ENCODE measurements at regions not wholly inside any gene's neighbourhood (a gene's known extent, or its start where the extent isn't known, plus 50 kb on each side); places are given as distances from the start of the nearest gene placed in this dataset.

DNA sequence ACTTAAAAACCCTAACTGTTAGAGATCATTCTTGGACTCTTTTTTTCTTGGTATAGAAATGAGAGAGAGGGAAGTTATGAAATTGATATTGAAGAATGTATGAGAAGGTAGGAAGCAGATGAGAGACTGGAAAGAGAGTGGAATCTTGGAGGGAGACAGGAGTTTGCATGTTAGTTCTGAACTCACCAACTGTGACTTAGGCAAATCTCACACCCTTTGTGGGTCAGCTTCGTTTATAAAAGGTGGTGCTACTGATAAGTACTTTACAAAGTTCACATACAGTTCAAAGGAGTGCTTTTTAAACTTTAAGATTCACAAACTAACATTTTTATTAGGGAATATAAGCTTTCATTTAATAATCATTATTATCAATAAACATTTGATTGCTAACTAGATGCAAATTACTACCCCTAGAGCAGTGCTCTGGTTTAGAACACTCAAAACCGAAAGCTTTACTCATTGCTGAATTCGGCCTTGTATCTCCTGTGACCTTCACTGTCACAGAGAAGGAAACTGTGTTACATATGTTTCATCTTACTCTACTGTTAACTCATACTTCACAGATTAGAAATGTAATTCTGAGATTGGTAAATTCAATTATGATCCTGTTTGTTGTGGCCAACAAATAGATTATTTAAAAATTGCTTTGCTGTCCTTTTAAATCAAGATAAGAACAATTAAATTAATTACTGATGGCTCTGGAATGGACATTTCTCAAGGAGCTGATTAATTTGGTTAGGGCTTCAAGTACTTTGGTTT lies 143.2 kb downstream of the RMI1 start:
- TF ChIP-seq CTCF (IDR thresholded peaks at IDR 0.05; ENCODE audit: poor library complexity) = no peak
- no peak for TF ChIP-seq EZH2phosphoT487 (IDR thresholded peaks at IDR 0.05; ENCODE audit: low read depth, severe bottlenecking, unreplicated experiment)

Data from hepatocyte (in vitro differentiated cells).